HepG2 (cell line): ENCODE measurements at regions not wholly inside any gene's neighbourhood (a gene's known extent, or its start where the extent isn't known, plus 50 kb on each side); places are given as distances from the start of the nearest gene placed in this dataset.

Source experiments
- CREB1 ChIP-seq, 2 experiments: fragments of 450-650 bp in 1 of 2; IDR thresholded peaks; 2 replicates each; pipeline ENCODE4 v1.6.1; 2016 to 2017; ENCODE audit warnings: control low read depth in 1 of 2, mild to moderate bottlenecking in 1 of 2, missing compliant biosample characterization in 1 of 2, missing genetic modification characterization in 1 of 2
- POLR2AphosphoS2 ChIP-seq: IDR thresholded peaks from 2 replicates; pipeline ENCODE4 v1.6.1; 2011; ENCODE audit warnings: low read depth, low read length, improper control_type of control experiment
- TAF15 ChIP-seq: fragments of 200-400 bp; formaldehyde crosslinking; IDR thresholded peaks from one replicate; pipeline ENCODE4 v1.6.1; 2018; ENCODE audit warnings: mild to moderate bottlenecking, low read depth, low read length; ENCODE audit not compliant: poor library complexity, severe bottlenecking

GRCh38 chr2:38131676-38132075 lies 55.7 kb upstream of the CYP1B1 start:
- TF ChIP-seq TAF15, result no peak
- no peak for TF ChIP-seq CREB1 (IDR thresholded peaks at IDR 0.05)
- TF ChIP-seq CREB1 (CRISPR knock-in tag; IDR thresholded peaks at IDR 0.05), result no peak
- TF ChIP-seq POLR2AphosphoS2, result no peak
